HEK293T (cell line): ENCODE measurements at regions not wholly inside any gene's neighbourhood (a gene's known extent, or its start where the extent isn't known, plus 50 kb on each side); places are given as distances from the start of the nearest gene placed in this dataset.

Experiments used
- BHLHE40 ChIP-seq: fragments of 450-650 bp; IDR thresholded peaks from 2 replicates; pipeline ENCODE4 v1.6.1; 2016; ENCODE audit warnings: mild to moderate bottlenecking, moderate library complexity, borderline replicate concordance
- ELF4 ChIP-seq: fragments of 450-650 bp; IDR thresholded peaks from 2 replicates; pipeline ENCODE4 v1.6.1; 2017; ENCODE audit warnings: antibody characterized with exemption
- FOXK2 ChIP-seq: fragments of 450-650 bp; IDR thresholded peaks from 2 replicates; pipeline ENCODE4 v1.6.1; 2016; ENCODE audit warnings: mild to moderate bottlenecking
- FOXM1 ChIP-seq: fragments of 450-650 bp; IDR thresholded peaks from 2 replicates; pipeline ENCODE4 v1.6.1; 2017; ENCODE audit warnings: mild to moderate bottlenecking, borderline replicate concordance
- HDGF ChIP-seq: fragments of 450-650 bp; IDR thresholded peaks from 2 replicates; pipeline ENCODE4 v1.6.1; 2017; ENCODE audit warnings: antibody characterized with exemption, borderline replicate concordance
- L3MBTL2 ChIP-seq: fragments of 450-650 bp; conservative IDR thresholded peaks from 2 replicates; pipeline ENCODE4 v1.6.1; 2016; ENCODE audit warnings: mild to moderate bottlenecking
- NFRKB ChIP-seq: fragments of 450-650 bp; IDR thresholded peaks from 2 replicates; pipeline ENCODE4 v1.6.1; 2016; ENCODE audit warnings: mild to moderate bottlenecking, moderate library complexity
- PKNOX1 ChIP-seq: fragments of 450-650 bp; IDR thresholded peaks from 2 replicates; pipeline ENCODE4 v1.6.1; 2016
- SUZ12 ChIP-seq: fragments of 450-650 bp; IDR thresholded peaks from 2 replicates; pipeline ENCODE4 v1.6.1; 2016; ENCODE audit warnings: mild to moderate bottlenecking
- TARDBP ChIP-seq: fragments of 450-650 bp; IDR thresholded peaks from 2 replicates; pipeline ENCODE4 v1.6.1; 2016

GRCh38 chr20:40101560-40101959 lies 587.5 kb downstream of the MAFB start:
- no peak for TF ChIP-seq FOXK2
- no peak for TF ChIP-seq ELF4
- TF ChIP-seq NFRKB, result no peak
- no peak for TF ChIP-seq BHLHE40
- TF ChIP-seq L3MBTL2, result no peak
- TF ChIP-seq TARDBP, result no peak
- TF ChIP-seq SUZ12, result no peak
- no peak for TF ChIP-seq PKNOX1
- TF ChIP-seq HDGF, result no peak
- TF ChIP-seq FOXM1, result no peak
